ENCODE measurements at regions not wholly inside any gene's neighbourhood (a gene's known extent, or its start where the extent isn't known, plus 50 kb on each side); places are given as distances from the start of the nearest gene placed in this dataset.

GRCh38 chr4:126812076-126812475 lies 820.7 kb upstream of the INTU start:
- no peaks in the 10 kb centered on the region for H3K27me3 ChIP-seq (ENCODE audit: insufficient read depth, poor library complexity, severe bottlenecking)
- no peak for DNase-seq (ENCODE audit: low read depth in 1 of 2, low spot score in 1 of 2)
- no peak overlapping the region for H3K27ac ChIP-seq (replicated peaks)
- no peak overlapping the region for H3K4me3 ChIP-seq (replicated peaks; ENCODE audit: insufficient read depth, low read length)
- TF ChIP-seq POLR2AphosphoS5 (IDR thresholded peaks at IDR 0.05; ENCODE audit: low read depth) (no peak), GABPA (IDR thresholded peaks at IDR 0.05; ENCODE audit: low read depth) (no peak), CTCF (IDR thresholded peaks at IDR 0.05; ENCODE audit: insufficient read depth, low read length) (no peak), REST (IDR thresholded peaks at IDR 0.05; ENCODE audit: insufficient replicate concordance, low read depth) (no peak), SPI1 (IDR thresholded peaks at IDR 0.05; ENCODE audit: borderline replicate concordance, low read depth) (no peak)

- Histone ChIP-seq H3K27me3 (ENCODE audit: insufficient read depth, poor library complexity, severe bottlenecking) (no peaks in the 10 kb centered on the region), H3K4me3 (replicated peaks; ENCODE audit: insufficient read depth, low read length) (no peak overlapping the region), H3K27ac (replicated peaks) (no peak overlapping the region)
- no peak for TF ChIP-seq POLR2AphosphoS5 (IDR thresholded peaks at IDR 0.05; ENCODE audit: low read depth)
- no peak for TF ChIP-seq GABPA (IDR thresholded peaks at IDR 0.05; ENCODE audit: low read depth)
- TF ChIP-seq SPI1 (IDR thresholded peaks at IDR 0.05; ENCODE audit: borderline replicate concordance, low read depth) = no peak
- no peak for TF ChIP-seq CTCF (IDR thresholded peaks at IDR 0.05; ENCODE audit: insufficient read depth, low read length)
- no peak for TF ChIP-seq REST (IDR thresholded peaks at IDR 0.05; ENCODE audit: insufficient replicate concordance, low read depth)
- no peak for DNase-seq (ENCODE audit: low read depth in 1 of 2, low spot score in 1 of 2)
Measured at GRCh38 chr4:126820631-126821030, 812.1 kb upstream of the INTU start.

- no peak overlapping the region for H3K4me3 ChIP-seq (replicated peaks; ENCODE audit: insufficient read depth, low read length)
- TF ChIP-seq GABPA (IDR thresholded peaks at IDR 0.05; ENCODE audit: low read depth) (no peak), REST (IDR thresholded peaks at IDR 0.05; ENCODE audit: insufficient replicate concordance, low read depth) (no peak), SPI1 (IDR thresholded peaks at IDR 0.05; ENCODE audit: borderline replicate concordance, low read depth) (no peak), POLR2AphosphoS5 (IDR thresholded peaks at IDR 0.05; ENCODE audit: low read depth) (no peak), CTCF (IDR thresholded peaks at IDR 0.05; ENCODE audit: insufficient read depth, low read length) (no peak)
- H3K27me3 ChIP-seq (ENCODE audit: insufficient read depth, poor library complexity, severe bottlenecking) = no peaks in the 10 kb centered on the region
- no peak overlapping the region for H3K27ac ChIP-seq (replicated peaks)
- no peak for DNase-seq (ENCODE audit: low read depth in 1 of 2, low spot score in 1 of 2)
Measured at GRCh38 chr4:126821152-126821551, 811.6 kb upstream of the INTU start.

Measured in HL-60 (cell line).